Neural cell (in vitro differentiated cells): ENCODE measurements at regions not wholly inside any gene's neighbourhood (a gene's known extent, or its start where the extent isn't known, plus 50 kb on each side); places are given as distances from the start of the nearest gene placed in this dataset.

Experiments
- H2AFZ ChIP-seq: fragments of 200-600, 300-800 bp; sonication (generic), shearing (Covaris generic); 2 replicates; pipeline ENCODE4 v1.6.0; 2014; ENCODE audit warnings: low read depth, mild to moderate bottlenecking, antibody characterized with exemption, low read length, moderate library complexity
- H3F3A ChIP-seq: fragments of 200-600 bp; shearing (Covaris generic); 2 replicates; pipeline ENCODE4 v1.6.1; 2016; ENCODE audit warnings: mild to moderate bottlenecking, moderate library complexity, mixed read lengths, antibody characterized with exemption, low read length; ENCODE audit not compliant: insufficient read depth, poor library complexity, severe bottlenecking
- H3K27ac ChIP-seq: fragments of 200-600, 300-800 bp; sonication (generic), shearing (Covaris generic); 2 replicates; pipeline ENCODE4 v1.5.1; 2014; ENCODE audit warnings: mild to moderate bottlenecking, low read length, moderate library complexity
- H3K27me3 ChIP-seq: fragments of 300-800, 200-600 bp; sonication (generic), shearing (Covaris generic); 2 replicates; pipeline ENCODE4 v1.6.0; 2014; ENCODE audit warnings: mild to moderate bottlenecking, low read depth, low read length, moderate library complexity; ENCODE audit not compliant: insufficient read depth
- H3K36me3 ChIP-seq: fragments of 300-800, 200-600 bp; sonication (generic), shearing (Covaris generic); 2 replicates; pipeline ENCODE4 v1.5.1; 2014; ENCODE audit warnings: mild to moderate bottlenecking, antibody characterized with exemption, low read length, moderate library complexity; ENCODE audit not compliant: insufficient read depth
- H3K4me2 ChIP-seq: fragments of 300-800, 200-600 bp; sonication (generic), shearing (Covaris generic); 2 replicates; pipeline ENCODE4 v1.6.0; 2014; ENCODE audit warnings: mild to moderate bottlenecking, low read length
- H3K4me3 ChIP-seq: fragments of 300-800, 200-600 bp; sonication (generic), shearing (Covaris generic); 2 replicates; pipeline ENCODE4 v1.5.1; 2014; ENCODE audit warnings: mild to moderate bottlenecking, low read length, moderate library complexity
- H3K79me2 ChIP-seq: fragments of 200-600 bp; shearing (Covaris generic); replicated peaks from 2 replicates; pipeline ENCODE4 v1.6.0; 2014; ENCODE audit warnings: mild to moderate bottlenecking, low read length, moderate library complexity; ENCODE audit not compliant: insufficient read depth
- H3K9ac ChIP-seq: fragments of 300-800, 200-600 bp; sonication (generic), shearing (Covaris generic); 2 replicates; pipeline ENCODE4 v1.6.1; 2016; ENCODE audit warnings: mild to moderate bottlenecking, low read length, mixed read lengths
- H3K9me2 ChIP-seq: fragments of 200-600 bp; shearing (Covaris generic); 2 replicates; pipeline ENCODE4 v1.6.1; 2016; ENCODE audit warnings: mild to moderate bottlenecking, low read length, mixed read lengths; ENCODE audit not compliant: insufficient read depth
- H3K9me3 ChIP-seq: fragments of 200-600, 300-800 bp; sonication (generic), shearing (Covaris generic); 2 replicates; pipeline ENCODE4 v1.6.1; 2016; ENCODE audit warnings: mild to moderate bottlenecking, mixed run types, low read length, moderate library complexity, mixed read lengths
- H4K20me1 ChIP-seq: fragments of 200-600 bp; shearing (Covaris generic); 2 replicates; pipeline ENCODE4 v1.6.1; 2016; ENCODE audit warnings: mild to moderate bottlenecking, mixed run types; ENCODE audit not compliant: insufficient read depth
- CTCF ChIP-seq: fragments of 450-650 bp; IDR thresholded peaks from 2 replicates; pipeline ENCODE4 v1.5.1; 2014; ENCODE audit warnings: antibody characterized with exemption, mild to moderate bottlenecking, moderate library complexity; ENCODE audit not compliant: poor library complexity, severe bottlenecking
- EP300 ChIP-seq: fragments of 450-650 bp; conservative IDR thresholded peaks from 2 replicates; pipeline ENCODE4 v1.6.1; 2014; ENCODE audit warnings: antibody characterized with exemption, mild to moderate bottlenecking, moderate library complexity; ENCODE audit not compliant: poor library complexity, severe bottlenecking
- EZH2 ChIP-seq: fragments of 200-600, 300-800 bp; shearing (Covaris generic), sonication (generic); IDR thresholded peaks from 2 replicates; pipeline ENCODE4 v1.6.1; 2014; ENCODE audit warnings: antibody characterized with exemption, low read length, borderline replicate concordance, mild to moderate bottlenecking; ENCODE audit not compliant: insufficient read depth, poor library complexity, severe bottlenecking
- MXI1 ChIP-seq: fragments of 450-650 bp; conservative IDR thresholded peaks from 2 replicates; pipeline ENCODE4 v1.6.1; 2014; ENCODE audit warnings: antibody characterized with exemption, mild to moderate bottlenecking; ENCODE audit not compliant: poor library complexity, severe bottlenecking
- POLR2AphosphoS5 ChIP-seq: IDR thresholded peaks from 2 replicates; pipeline ENCODE4 v1.6.1; 2012
- RAD21 ChIP-seq: fragments of 450-650 bp; conservative IDR thresholded peaks from 2 replicates; pipeline ENCODE4 v1.6.1; 2014; ENCODE audit warnings: antibody characterized with exemption, mild to moderate bottlenecking, moderate library complexity
- SMC3 ChIP-seq: fragments of 450-650 bp; conservative IDR thresholded peaks from 2 replicates; pipeline ENCODE4 v1.6.1; 2014; ENCODE audit warnings: antibody characterized with exemption, mild to moderate bottlenecking, moderate library complexity; ENCODE audit not compliant: poor library complexity
- TAF1 ChIP-seq: IDR thresholded peaks from 2 replicates; pipeline ENCODE4 v1.6.1; 2012; ENCODE audit warnings: low read depth
- TF ChIP-seq, protein P1 (sequence below): IDR thresholded peaks from 2 replicates; pipeline ENCODE4 v1.6.1; 2012; ENCODE audit warnings: borderline replicate concordance

DNA sequence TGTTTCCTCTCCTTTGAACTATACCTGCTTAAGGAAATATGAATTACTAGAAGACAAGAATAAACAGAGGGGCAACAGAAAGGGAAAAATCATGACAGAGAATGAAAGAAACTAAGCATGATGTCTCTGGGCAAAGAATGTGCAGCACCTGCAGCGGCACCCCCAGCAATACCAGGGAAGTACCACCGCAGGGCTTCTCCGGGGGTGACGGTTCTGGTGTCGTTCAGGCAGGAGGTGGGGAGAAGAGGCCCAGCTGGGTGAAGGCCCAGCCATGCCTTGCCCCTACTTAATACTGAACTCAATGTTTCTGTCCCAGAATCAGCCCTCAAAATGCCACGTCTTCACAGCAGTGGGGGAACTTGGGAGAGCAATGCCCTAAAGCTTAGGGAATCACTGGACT, 337.6 kb downstream of the CDC14C start:
- H3K9me2 ChIP-seq, result no peaks in the 10 kb centered on the region
- no peaks in the 10 kb centered on the region for H3F3A ChIP-seq
- H3K36me3 ChIP-seq, result no peaks in the 10 kb centered on the region
- no peaks in the 10 kb centered on the region for H3K79me2 ChIP-seq
- H3K9ac ChIP-seq, result no peak overlapping the region
- no peak overlapping the region for H2AFZ ChIP-seq
- no peak for TF ChIP-seq SMC3
- TF ChIP-seq CTCF, result no peak
- TF ChIP-seq TAF1, result no peak
- no peak for TF ChIP-seq EZH2
- TF ChIP-seq MXI1, result no peak
- TF ChIP-seq EP300, result no peak
- TF ChIP-seq RAD21, result no peak
- no peak for TF ChIP-seq POLR2AphosphoS5
- TF ChIP-seq, protein P1, sequence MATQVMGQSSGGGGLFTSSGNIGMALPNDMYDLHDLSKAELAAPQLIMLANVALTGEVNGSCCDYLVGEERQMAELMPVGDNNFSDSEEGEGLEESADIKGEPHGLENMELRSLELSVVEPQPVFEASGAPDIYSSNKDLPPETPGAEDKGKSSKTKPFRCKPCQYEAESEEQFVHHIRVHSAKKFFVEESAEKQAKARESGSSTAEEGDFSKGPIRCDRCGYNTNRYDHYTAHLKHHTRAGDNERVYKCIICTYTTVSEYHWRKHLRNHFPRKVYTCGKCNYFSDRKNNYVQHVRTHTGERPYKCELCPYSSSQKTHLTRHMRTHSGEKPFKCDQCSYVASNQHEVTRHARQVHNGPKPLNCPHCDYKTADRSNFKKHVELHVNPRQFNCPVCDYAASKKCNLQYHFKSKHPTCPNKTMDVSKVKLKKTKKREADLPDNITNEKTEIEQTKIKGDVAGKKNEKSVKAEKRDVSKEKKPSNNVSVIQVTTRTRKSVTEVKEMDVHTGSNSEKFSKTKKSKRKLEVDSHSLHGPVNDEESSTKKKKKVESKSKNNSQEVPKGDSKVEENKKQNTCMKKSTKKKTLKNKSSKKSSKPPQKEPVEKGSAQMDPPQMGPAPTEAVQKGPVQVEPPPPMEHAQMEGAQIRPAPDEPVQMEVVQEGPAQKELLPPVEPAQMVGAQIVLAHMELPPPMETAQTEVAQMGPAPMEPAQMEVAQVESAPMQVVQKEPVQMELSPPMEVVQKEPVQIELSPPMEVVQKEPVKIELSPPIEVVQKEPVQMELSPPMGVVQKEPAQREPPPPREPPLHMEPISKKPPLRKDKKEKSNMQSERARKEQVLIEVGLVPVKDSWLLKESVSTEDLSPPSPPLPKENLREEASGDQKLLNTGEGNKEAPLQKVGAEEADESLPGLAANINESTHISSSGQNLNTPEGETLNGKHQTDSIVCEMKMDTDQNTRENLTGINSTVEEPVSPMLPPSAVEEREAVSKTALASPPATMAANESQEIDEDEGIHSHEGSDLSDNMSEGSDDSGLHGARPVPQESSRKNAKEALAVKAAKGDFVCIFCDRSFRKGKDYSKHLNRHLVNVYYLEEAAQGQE, result no peak
- no peak overlapping the region for H3K27ac ChIP-seq
- no peaks in the 10 kb centered on the region for H3K9me3 ChIP-seq
- no peaks in the 10 kb centered on the region for H4K20me1 ChIP-seq
- H3K27me3 ChIP-seq, result no peaks in the 10 kb centered on the region
- H3K4me2 ChIP-seq, result no peak overlapping the region
- no peak overlapping the region for H3K4me3 ChIP-seq

GRCh38 chr7:49264530-49264929, 340.2 kb downstream of the CDC14C start:
- Histone ChIP-seq H3K36me3 (no peaks in the 10 kb centered on the region), H3K27ac (no peak overlapping the region), H3K4me2 (no peak overlapping the region), H3K9me3 (no peaks in the 10 kb centered on the region), H3K27me3 (no peaks in the 10 kb centered on the region), H3K4me3 (no peak overlapping the region), H3K9ac (no peak overlapping the region), H3K79me2 (no peaks in the 10 kb centered on the region), H3K9me2 (no peaks in the 10 kb centered on the region), H4K20me1 (no peaks in the 10 kb centered on the region), H2AFZ (no peak overlapping the region), H3F3A (no peaks in the 10 kb centered on the region)
- TF ChIP-seq, protein P1, result no peak
- TF ChIP-seq TAF1, result no peak
- no peak for TF ChIP-seq CTCF
- TF ChIP-seq RAD21, result no peak
- TF ChIP-seq POLR2AphosphoS5, result no peak
